HG03066 (cell line): ENCODE measurements at regions not wholly inside any gene's neighbourhood (a gene's known extent, or its start where the extent isn't known, plus 50 kb on each side); places are given as distances from the start of the nearest gene placed in this dataset.
"Not testable (repeated sequence)": the region's sequence is repeated elsewhere in the genome, so short reads cannot be mapped to it uniquely, and the experiment has no call there.

Source experiments
- ATAC-seq: cut with Tn5 transposase; IDR thresholded peaks from one replicate; pipeline ENCODE4 v1.9.1; 2021; ENCODE audit warnings: low read depth; ENCODE audit not compliant: unreplicated experiment

DNA sequence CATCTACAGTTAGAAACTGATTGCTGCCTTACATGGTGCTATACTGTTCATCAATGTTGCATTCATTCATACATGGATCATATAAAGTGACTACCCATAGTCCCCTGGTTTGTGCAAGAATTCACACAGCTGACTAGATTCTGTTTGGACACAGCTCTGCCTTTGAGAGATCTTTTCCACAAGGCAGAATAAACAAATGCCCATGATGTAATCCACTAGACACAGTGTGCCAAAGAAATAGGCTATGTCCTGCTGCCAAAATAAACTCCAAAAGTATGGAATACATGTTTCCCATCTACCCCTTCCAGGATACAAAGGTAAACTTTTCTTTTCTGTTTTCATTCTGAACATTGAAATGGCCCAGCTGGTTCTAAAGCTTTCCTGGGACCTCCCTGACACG, 269.4 kb upstream of the CHAC2 start:
- ATAC-seq = no peak

GRCh38 chr2:53497020-53497419, 270.6 kb upstream of the CHAC2 start:
- ATAC-seq = no peak

DNA sequence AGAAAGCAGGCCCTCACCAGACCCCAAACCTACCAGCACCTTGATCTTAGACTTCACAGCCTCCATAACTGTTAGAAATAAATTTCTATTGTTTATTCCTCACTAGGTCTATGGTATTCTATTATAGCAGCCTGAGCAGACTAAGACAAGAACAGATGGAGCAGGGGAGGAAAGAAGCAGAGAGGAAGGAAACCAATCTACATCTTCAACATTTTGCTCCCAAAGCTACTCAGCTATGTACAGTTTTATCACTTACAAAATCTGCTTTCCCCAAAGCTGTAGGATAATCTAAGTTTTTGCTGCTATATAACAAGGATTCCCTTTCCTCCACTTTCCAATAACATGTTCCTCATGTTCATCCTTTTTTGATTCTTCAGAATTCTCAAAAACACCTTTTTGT, 274.4 kb upstream of the CHAC2 start:
- no peak for ATAC-seq

DNA sequence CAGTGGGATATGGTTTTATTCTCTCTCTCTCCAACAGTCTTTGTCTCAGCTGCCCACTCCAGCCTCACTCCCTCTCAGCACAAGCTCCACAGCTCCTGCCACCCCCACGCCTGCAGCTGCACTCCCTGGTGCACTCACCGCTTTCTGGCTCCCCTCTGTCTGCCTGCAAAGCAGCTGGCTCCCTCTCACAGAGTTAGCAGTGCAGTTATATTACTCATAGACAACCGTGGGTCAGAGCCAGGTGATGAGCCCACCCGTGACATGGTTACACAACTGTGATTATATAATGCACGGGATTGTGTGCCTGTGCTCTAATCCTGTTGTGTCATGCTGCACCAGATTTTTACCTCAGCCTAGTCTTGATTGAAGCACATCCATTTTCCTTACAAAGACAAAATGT, 276.9 kb upstream of the CHAC2 start:
- ATAC-seq = no peak

DNA sequence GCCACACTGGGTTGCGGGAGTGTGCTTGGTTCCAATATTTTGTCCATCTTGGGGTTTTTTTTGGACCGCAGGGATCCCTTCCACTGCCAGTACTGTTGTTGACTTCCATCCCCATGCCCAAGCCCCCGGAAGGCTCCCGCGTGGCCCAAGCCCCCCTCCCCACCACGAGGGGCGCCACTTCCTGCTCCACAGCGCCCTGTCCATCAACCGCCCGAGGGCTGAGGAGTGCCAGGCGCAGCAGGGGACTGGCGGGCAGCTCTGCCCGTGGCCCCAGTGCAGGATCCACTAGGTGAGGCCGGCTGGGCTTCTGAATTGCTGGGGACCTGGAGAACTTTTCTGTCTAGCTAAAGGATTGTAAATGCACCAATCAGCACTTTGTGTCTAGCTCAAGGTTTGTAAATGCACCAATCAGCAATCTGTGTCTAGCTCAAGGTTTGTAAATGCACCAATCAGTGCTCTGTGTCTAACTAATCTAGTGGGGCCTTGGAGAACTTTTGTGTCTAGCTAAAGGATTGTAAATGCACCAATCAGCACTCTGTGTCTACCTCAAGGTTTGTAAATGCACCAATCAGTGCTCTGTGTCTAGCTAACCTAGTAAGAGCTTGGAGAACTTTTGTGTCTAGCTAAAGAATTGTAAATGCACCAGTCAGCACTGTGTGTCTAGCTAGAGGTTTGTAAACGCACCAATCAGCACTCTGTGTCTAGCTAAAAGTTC, 281.3 kb upstream of the CHAC2 start:
- ATAC-seq = not testable (repeated sequence)

DNA sequence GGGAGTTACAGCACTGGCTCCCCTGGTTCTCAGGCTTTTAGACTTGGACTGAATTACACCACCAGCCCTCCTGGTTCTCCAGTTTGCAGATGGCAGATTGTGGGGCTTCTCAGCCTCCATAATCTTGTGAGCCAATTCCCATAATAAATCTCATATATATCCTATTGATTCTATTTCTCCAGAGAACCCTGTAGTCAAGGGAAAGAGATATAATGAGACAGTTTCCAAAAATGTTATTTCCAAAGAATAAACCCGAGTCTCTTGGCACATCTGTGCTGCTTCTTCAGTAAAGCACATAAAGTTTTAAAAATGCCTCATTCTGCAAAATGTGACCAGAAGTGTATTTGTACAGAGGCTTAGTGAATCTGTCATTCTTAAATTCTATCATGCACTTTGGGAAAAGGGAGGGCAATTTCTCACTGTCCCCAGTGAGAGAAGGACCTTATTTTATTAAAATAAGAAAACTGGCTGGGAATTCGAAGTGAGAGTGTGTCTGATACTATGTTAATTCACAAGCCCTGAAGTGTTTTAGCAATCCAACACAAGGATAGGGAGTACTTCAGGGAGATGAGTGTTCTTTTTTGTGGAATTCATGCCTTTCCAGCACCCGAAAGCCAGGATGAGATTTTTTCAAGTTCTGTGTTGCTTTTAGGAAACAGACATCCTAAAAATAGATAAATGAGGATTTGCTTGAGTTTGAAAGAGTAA, 282.4 kb upstream of the CHAC2 start:
- ATAC-seq = no peak

- no peak for ATAC-seq
Measured at GRCh38 chr2:53484531-53484930, 283.1 kb upstream of the CHAC2 start.

DNA sequence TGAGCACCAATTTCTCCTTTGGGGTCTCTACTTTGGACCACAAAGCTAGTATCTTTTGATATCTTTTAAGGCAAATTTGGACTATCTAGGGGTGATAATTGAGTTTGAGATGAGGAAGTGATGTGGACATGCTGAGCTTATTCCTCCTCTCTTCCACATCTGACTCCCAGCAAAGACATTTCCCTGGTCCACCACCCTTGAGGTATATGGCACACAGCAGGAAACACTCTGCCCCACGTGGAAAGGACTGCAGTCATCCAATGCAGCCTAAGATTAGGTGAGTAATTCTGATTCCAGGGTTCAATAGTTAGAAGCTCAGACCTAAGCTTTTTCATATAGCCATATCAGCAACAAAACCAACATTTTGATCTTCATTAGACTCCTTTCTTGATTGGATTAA, 290.1 kb upstream of the CHAC2 start:
- no peak for ATAC-seq

DNA sequence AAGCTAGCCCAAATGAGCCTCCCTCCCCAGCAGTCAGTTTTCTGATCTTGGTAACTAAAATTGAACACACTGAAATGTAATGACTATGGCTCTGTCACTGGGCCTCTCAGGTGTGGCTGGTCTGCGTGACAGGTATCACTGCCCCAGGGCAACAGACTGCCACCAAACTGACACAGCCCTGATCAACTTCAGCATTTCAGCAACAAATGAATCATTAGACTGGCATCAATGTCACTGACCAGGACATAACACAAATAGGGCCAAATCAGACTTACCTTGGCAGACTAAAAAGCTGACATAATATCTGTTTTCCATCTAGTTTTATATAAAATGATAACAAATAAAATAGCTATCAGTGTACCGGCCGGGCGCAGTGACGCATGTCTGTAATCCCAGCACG, 290.8 kb upstream of the CHAC2 start:
- ATAC-seq = no peak

DNA sequence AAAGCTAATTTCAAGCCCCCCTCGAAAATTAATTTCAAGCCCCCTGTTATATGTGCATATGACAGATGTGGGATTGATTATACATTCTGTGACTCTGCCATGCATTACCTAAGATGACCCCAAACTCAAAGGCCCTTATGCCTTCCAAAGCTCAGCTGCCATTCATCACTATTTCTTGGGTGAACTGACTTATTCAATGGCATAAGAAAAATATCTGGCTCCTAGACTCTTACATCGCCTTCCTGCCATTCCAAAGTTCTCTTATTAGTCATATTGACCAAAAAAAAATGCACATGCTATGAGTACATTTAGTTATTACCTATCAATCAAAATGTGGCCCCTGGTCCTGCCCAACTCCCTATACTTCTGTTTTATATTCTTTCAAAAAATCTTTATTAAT, 291.8 kb upstream of the CHAC2 start:
- no peak for ATAC-seq

- no peak for ATAC-seq
Measured at GRCh38 chr2:53475321-53475720, 292.3 kb upstream of the CHAC2 start.

- no peak for ATAC-seq
Measured at GRCh38 chr2:53474914-53475313, 292.7 kb upstream of the CHAC2 start.

DNA sequence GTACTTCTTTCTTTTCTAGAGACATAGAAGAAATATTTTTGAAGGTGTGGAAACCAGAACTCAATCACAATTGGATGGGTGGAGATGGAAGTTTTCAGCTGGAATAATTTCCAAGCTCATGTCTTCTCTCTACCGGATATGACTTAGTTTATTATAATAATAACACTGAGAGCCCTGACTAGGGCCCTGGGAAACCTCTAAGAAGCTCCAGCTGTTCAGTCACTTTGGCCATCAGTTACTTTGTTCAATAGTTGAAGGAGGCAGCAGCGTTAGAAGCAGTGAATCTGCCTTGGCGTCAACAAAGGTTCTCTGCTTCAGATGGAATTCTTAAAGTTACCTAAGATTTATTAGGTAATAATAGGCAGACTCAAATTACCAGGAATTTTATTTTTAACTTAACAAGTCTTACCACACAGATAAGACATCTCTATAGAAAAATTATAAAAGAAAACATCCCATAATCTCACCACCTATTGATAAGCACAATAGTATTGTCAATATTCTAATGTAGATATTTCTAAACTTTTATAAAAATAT, 293.8 kb upstream of the CHAC2 start:
- no peak for ATAC-seq

- no peak for ATAC-seq
Measured at GRCh38 chr2:53473236-53473635, 294.4 kb upstream of the CHAC2 start.

GRCh38 chr2:53467467-53468180, 300.0 kb upstream of the CHAC2 start:
- ATAC-seq = no peak

- no peak for ATAC-seq
Measured at GRCh38 chr2:53463806-53464726, 303.5 kb upstream of the CHAC2 start.

GRCh38 chr2:53460937-53461336, 306.7 kb upstream of the CHAC2 start:
- ATAC-seq = no peak

- ATAC-seq = no peak
Measured at GRCh38 chr2:53460347-53460746, 307.3 kb upstream of the CHAC2 start.

GRCh38 chr2:53455094-53455493, 312.5 kb upstream of the CHAC2 start:
- no peak for ATAC-seq

- ATAC-seq = no peak
Measured at GRCh38 chr2:53452957-53453748, 314.5 kb upstream of the CHAC2 start.
